ENCODE measurements at regions not wholly inside any gene's neighbourhood (a gene's known extent, or its start where the extent isn't known, plus 50 kb on each side); places are given as distances from the start of the nearest gene placed in this dataset.

- Histone ChIP-seq H3F3A (ENCODE audit: insufficient read depth, low read length) (no peaks in the 10 kb centered on the region), H3K9me2 (replicated peaks; ENCODE audit: insufficient read depth, low read length) (no peaks in the 10 kb centered on the region), H3K36me3 (replicated peaks; ENCODE audit: insufficient read depth, low read length) (no peaks in the 10 kb centered on the region), H3K4me1 (ENCODE audit: low read length) (no peaks in the 10 kb centered on the region), H3K27ac (ENCODE audit: low read length) (no peak overlapping the region), H3K9ac (ENCODE audit: low read length) (no peak overlapping the region), H3K4me3 (ENCODE audit: low read length) (no peak overlapping the region), H3K9me3 (replicated peaks; ENCODE audit: insufficient read depth, low read length) (no peaks in the 10 kb centered on the region), H4K20me1 (ENCODE audit: insufficient read depth, low read length) (no peaks in the 10 kb centered on the region), H3K4me2 (ENCODE audit: low read depth, low read length) (no peak overlapping the region), H3K27me3 (replicated peaks; ENCODE audit: insufficient read depth, low read length) (no peaks in the 10 kb centered on the region), H3K79me2 (ENCODE audit: low read length) (no peaks in the 10 kb centered on the region), H2AFZ (ENCODE audit: low read length) (no peak overlapping the region)
- DNase-seq, result no peak
- TF ChIP-seq CTCF (IDR thresholded peaks at IDR 0.05; ENCODE audit: low read length) (no peak), EZH2 (optimal IDR thresholded peaks at IDR 0.05; ENCODE audit: low read depth, low read length) (no peak), EZH2phosphoT487 (IDR thresholded peaks at IDR 0.05; ENCODE audit: low read length) (no peak)
Observed at GRCh38 chr16:52928955-52929354, 123.7 kb downstream of the CHD9NB start.

- no peaks in the 10 kb centered on the region for H3K9me3 ChIP-seq (replicated peaks; ENCODE audit: insufficient read depth, low read length)
- no peak overlapping the region for H3K27ac ChIP-seq (ENCODE audit: low read length)
- H2AFZ ChIP-seq (ENCODE audit: low read length), result no peak overlapping the region
- DNase-seq, result no peak
- H3K79me2 ChIP-seq (ENCODE audit: low read length), result no peaks in the 10 kb centered on the region
- no peaks in the 10 kb centered on the region for H3K4me1 ChIP-seq (ENCODE audit: low read length)
- H3K27me3 ChIP-seq (replicated peaks; ENCODE audit: insufficient read depth, low read length), result no peaks in the 10 kb centered on the region
- H3K36me3 ChIP-seq (replicated peaks; ENCODE audit: insufficient read depth, low read length), result no peaks in the 10 kb centered on the region
- no peak overlapping the region for H3K4me3 ChIP-seq (ENCODE audit: low read length)
- TF ChIP-seq CTCF (IDR thresholded peaks at IDR 0.05; ENCODE audit: low read length) (no peak), EZH2phosphoT487 (IDR thresholded peaks at IDR 0.05; ENCODE audit: low read length) (no peak), EZH2 (optimal IDR thresholded peaks at IDR 0.05; ENCODE audit: low read depth, low read length) (no peak)
- no peaks in the 10 kb centered on the region for H4K20me1 ChIP-seq (ENCODE audit: insufficient read depth, low read length)
- H3F3A ChIP-seq (ENCODE audit: insufficient read depth, low read length), result no peaks in the 10 kb centered on the region
- H3K9me2 ChIP-seq (replicated peaks; ENCODE audit: insufficient read depth, low read length), result no peaks in the 10 kb centered on the region
- no peak overlapping the region for H3K9ac ChIP-seq (ENCODE audit: low read length)
- no peak overlapping the region for H3K4me2 ChIP-seq (ENCODE audit: low read depth, low read length)
Observed at GRCh38 chr16:52925143-52925542, 127.6 kb downstream of the CHD9NB start.

- Histone ChIP-seq H3K27me3 (replicated peaks; ENCODE audit: insufficient read depth, low read length) (no peaks in the 10 kb centered on the region), H2AFZ (ENCODE audit: low read length) (no peak overlapping the region), H3K79me2 (ENCODE audit: low read length) (no peaks in the 10 kb centered on the region), H3K36me3 (replicated peaks; ENCODE audit: insufficient read depth, low read length) (no peaks in the 10 kb centered on the region), H3K4me2 (ENCODE audit: low read depth, low read length) (no peak overlapping the region), H3K4me1 (ENCODE audit: low read length) (no peaks in the 10 kb centered on the region), H3K9me3 (replicated peaks; ENCODE audit: insufficient read depth, low read length) (no peaks in the 10 kb centered on the region), H3K9me2 (replicated peaks; ENCODE audit: insufficient read depth, low read length) (no peaks in the 10 kb centered on the region), H3K4me3 (ENCODE audit: low read length) (no peak overlapping the region), H3F3A (ENCODE audit: insufficient read depth, low read length) (no peaks in the 10 kb centered on the region), H4K20me1 (ENCODE audit: insufficient read depth, low read length) (no peaks in the 10 kb centered on the region), H3K27ac (ENCODE audit: low read length) (no peak overlapping the region), H3K9ac (ENCODE audit: low read length) (no peak overlapping the region)
- no peak for DNase-seq
- TF ChIP-seq EZH2 (optimal IDR thresholded peaks at IDR 0.05; ENCODE audit: low read depth, low read length) (no peak), CTCF (IDR thresholded peaks at IDR 0.05; ENCODE audit: low read length) (no peak), EZH2phosphoT487 (IDR thresholded peaks at IDR 0.05; ENCODE audit: low read length) (no peak)
Observed at GRCh38 chr16:52924162-52924561, 128.5 kb downstream of the CHD9NB start.
